Dermis blood vessel endothelial cell (primary cell): ENCODE measurements at regions not wholly inside any gene's neighbourhood (a gene's known extent, or its start where the extent isn't known, plus 50 kb on each side); places are given as distances from the start of the nearest gene placed in this dataset.
"Not testable (repeated sequence)": the region's sequence is repeated elsewhere in the genome, so short reads cannot be mapped to it uniquely, and the experiment has no call there.

ENCODE experiments used
- DNase-seq: peaks from one replicate; pipeline ENCODE4 v3.0.0; 2010

DNA sequence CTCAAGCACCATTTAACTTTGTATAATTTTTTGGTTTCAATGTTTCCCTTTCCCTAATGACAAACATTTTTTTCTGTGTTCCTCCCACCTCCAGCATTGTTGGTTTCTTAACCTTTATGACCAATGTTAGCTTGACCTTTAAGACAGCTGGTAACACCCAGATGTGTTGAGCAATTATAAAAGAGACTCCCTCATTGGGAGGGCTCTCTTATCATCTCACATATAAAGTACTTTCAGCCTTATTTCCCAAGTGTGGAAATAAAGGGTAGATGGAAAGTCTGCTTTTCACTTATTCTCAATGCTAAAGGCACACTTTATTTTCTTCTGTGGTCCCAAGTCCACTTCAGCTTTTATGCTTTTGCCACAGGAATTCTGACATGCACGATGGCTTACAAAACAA is 1420.4 kb downstream of the RAPGEF2 start:
- DNase-seq: no peak

DNA sequence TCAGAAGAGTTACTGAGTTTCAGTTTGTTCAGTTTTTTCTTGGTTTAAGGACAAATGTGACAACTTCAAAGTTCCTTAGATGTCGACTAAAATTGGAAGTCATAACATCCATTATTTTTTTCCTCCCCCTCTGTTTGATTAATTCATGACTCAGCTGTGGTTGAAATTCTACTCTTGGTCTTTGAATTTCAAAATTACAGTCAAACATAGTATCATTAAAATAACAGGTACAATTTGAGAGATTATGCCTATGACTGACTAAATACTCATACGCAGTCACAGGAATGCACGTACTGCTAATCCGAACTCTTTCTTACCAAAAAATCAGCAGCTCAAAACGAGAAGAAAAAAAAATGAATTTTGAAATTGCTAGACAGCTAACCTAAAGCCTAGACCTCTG is 1434.8 kb downstream of the RAPGEF2 start:
- DNase-seq: no peak

DNA sequence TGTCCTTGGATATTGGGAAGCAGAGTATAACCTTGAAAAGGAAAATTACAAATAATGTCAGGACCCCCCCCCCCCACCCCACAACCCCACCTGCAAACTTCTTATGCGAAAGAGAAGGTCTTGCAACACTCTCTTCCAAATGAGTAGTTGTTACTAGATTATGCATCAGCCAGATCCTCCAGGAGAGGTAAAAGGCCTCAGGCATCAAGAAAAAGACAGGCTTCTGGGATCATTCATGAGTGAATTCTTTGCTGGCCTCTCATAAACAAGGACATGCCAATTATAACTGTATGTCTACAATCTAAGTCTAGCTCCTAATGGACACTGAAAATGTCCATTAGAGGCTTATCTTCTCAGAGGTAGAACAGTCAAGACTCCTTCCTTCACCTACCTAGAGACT is 1443.3 kb downstream of the RAPGEF2 start:
- no peak for DNase-seq

DNA sequence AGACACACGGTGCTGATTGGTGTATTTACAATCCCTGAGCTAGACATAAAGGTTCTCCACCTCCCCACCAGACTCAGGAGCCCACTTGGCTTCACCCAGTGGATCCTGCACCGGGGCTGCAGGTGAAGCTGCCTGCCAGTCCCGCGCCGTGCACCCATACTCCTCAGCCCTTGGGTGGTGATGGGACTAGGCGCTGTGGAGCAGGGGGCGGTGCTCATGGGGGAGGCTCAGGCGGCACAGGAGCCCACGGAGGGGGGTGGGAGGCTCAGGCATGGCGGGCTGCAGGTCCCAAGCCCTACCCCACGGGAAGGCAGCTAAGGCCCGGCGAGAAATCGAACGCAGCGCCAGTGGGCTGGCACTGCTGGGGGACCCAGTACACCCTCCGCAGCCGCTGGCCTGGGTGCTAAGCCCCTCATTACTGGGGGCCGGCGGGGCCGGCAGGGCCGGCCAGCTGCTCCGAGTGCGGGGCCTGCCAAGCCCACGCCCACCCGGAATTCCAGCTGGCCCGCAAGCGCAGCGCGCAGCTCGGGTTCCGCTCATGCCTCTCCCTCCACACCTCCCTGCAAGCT is 1447.2 kb downstream of the RAPGEF2 start:
- not testable (repeated sequence) for DNase-seq

DNA sequence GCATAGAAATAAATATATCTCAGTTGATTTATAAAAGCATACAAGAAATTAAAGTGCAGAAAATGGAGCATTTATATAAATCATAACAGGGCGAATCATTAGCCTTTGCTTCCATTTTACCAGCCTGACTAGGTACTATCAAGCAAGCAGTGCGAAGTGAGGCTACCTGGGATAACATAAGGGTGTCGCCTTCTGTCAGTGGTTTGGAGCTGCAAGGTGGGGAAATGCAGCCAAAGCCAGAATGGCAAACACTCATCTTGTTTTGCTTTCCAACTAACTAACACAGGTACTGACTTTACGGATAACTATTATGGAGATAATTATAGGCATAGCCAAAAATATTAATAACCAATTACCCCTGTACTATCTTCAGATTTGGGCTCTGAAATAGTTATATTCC is 1459.8 kb downstream of the RAPGEF2 start:
- DNase-seq: no peak

DNA sequence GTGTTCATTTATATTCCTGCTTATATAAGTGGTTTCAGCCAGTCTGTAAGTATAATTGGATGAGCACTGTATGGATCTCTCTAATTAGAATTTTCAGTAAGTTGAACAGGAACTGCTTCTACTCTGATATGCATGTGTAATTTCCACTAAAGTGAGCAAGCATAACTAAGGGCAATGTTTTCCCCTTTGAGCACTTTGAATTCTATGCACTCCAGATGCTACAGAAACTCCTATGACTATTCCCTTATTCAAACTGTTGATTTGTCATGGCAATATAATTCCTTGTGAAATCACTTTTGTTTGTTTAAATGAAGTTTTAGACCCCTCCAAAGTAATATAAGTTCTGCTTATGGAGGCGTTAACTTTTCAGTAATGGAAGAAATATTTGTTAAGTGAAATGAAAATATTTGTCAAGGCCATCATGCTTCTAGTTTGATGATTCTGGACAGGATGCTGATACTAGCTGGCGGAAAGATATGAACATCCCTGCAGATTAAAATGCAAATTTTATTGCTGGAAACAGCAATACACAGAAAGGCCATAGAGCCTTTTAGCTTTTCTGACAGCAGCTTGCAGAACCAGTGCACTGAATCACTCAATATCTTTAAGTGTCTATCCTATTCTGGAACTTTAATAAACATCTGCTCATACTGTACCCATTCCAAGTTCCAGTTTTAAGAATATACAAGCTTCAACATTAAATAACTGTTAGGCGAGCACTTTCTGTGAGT is 1460.8 kb downstream of the RAPGEF2 start:
- DNase-seq: no peak

DNA sequence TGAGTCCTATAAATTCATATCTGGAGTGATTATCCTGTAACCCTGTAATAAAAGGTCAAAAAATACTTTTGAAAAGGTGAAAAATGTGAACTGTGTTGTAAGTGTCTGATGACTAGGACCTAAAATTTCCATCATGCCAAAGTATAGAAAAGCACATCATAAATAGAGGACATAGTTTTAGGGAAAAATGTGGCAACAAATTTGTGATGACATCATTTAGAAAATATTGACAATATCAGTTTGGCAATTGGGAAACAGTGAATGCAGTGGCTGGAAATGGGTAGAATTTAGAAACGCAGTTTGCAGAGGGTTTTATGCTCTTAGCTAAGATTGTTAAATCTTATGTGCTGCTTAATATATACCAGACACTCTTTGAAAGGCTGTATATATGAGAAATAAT is 1464.8 kb downstream of the RAPGEF2 start:
- DNase-seq: no peak

DNA sequence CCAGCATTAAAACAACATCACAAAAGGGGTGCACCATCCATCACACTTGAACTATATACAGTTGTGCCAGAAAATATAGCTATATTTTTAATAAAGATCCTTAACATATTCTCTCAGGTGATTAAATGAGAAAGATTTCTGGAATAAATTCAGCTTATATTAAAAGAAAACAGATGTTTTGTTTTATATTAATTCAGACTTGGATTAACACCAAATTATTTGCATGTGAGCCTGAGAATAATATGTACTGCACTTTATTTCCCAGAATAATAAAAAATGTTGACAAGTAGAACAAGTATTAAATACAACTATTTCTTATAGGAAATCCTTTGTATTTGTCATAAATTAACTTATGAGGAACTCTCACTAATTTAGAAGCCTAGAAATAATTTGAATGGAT is 1467.4 kb downstream of the RAPGEF2 start:
- no peak for DNase-seq

DNA sequence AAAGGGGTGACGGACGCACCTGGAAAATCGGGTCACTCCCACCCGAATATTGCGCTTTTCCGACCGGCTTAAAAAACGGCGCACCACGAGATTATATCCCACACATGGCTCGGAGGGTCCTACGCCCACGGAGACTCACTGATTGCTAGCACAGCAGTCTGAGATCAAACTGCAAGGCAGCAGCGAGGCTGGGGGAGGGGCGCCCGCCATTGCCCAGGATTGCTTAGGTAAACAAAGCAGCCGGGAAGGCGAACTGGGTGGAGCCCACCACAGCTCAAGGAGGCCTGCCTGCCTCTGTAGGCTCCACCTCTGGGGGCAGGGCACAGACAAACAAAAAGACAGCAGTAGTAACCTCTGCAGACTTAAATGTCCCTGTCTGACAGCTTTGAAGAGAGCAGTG is 1471.4 kb downstream of the RAPGEF2 start:
- not testable (repeated sequence) for DNase-seq

DNA sequence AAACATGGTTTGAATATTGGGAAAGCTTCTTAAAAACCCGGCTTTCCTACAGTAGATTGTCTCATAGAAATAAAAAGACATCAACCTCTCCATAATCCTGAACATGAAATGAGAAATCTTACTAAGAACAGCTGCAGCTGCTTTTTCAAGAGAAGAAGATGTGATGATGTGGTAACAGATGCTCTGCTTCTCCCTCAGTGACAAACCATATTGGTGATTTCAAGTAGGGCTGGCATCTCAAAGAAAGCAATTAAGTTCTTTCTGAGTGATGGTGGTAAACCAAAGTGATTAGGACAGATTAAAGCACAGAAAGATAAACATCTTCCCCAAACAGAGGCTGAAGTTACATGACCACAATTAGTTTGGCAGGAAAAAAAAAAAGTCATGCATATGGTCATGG is 1477.7 kb downstream of the RAPGEF2 start:
- no peak for DNase-seq

DNA sequence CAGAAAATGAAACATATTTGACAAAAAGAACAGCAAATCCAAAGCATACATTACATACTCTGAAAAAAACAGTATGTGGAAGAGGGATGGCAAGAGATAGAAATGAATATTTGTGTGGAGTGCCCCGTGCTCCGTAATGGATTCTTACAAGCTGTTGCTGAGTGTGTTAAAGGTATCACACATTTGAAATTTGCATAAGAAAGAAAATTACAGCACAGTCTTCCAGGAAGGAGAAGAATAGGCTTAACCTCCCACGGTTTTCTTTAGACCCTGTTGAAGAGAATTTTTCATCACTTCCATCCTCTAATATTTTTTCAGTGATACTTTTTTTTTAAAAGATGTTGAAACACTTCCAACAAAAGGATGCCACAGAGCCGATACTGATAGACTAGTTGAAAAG is 1489.4 kb downstream of the RAPGEF2 start:
- DNase-seq: no peak

DNA sequence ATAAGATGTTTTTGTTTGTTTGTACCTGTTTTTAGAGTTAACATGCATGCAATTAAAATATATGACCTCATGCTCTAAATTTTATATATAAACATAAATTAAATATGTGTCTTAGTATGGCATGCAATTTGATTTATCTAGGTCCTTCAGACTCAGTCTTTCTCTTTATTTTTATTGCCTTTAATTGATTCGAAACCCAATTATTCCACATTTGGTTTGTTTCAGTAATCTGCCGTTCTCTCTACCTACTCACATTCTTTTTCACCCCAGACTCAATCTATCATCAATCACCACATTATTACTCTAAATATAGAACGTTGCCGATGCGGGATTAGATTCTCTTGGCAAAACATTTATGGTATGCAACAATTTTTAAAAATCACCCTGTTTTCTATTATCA is 1492.8 kb downstream of the RAPGEF2 start:
- no peak for DNase-seq

DNA sequence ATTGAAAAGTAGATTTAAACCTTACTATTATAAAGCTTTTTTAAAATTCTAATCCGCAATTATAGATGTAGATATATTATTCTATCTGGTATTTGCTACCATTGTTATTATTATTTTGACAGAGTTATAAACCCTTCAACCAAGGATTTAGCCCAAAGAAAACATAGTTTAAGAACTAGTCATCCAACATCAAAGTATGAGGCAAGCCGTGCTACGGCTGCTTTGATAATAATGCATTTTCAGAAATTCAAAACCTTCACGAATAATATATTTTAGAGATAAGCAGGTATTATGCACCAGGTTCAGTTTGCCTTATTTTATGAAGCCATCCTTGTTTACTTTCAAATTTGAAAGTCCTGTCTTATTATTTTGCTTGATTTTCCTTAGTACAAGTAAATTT is 1501.7 kb downstream of the RAPGEF2 start:
- DNase-seq: no peak

DNA sequence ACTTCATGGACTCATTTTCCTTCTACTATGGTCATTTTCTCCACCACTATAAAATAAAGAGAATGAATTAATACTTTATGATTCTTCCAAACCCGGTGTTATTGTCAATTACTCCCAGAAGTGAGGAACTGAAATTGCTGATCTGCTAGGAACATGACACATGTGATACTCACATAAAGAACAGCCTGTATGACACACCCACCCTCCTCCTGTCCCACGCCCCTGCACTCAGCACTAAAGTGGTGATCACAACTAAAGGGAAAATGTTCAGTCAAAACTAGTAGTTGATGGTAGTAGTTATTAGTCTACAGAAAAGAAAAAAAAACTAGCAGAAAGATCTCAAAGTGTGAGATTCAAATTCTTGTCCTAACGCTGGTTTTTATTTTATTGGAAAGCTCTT is 1508.3 kb downstream of the RAPGEF2 start:
- no peak for DNase-seq

DNA sequence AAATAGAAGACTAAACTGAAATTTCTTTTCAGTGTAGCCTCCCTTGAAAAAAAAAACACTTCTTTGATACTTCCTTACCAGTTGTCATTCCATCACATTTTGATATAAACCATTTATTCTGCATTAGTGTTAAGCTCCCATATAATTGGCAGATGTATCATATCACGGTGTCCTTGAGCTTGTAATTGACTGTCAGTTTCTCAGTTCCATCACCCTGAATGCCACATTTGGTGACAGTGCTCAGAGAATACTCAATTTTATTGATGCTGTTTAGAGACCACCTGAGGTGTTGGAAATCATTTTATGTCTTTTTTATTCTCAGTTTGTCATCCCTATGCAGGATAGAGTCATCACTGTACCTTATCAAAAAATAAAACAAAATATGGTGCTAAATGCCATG is 1528.2 kb downstream of the RAPGEF2 start:
- no peak for DNase-seq

DNA sequence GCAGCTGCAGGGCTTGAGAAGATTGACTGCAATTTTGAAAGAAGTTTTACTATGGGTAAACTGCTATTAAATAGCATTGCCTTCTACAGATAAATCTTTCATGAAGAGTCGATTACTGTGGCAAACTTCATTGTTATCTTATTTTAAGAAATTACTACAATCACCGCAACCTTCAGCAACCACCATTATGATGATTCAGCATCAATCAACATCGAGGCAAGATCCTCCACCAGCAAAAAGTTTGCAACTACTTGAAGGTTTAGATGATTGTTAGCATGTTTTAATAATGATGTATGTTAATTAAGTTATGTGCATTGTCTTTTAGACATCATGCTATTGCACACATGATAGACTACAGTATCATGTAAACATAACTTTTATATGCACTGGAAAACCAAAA is 1511.0 kb downstream of the FSTL5 start:
- no peak for DNase-seq

DNA sequence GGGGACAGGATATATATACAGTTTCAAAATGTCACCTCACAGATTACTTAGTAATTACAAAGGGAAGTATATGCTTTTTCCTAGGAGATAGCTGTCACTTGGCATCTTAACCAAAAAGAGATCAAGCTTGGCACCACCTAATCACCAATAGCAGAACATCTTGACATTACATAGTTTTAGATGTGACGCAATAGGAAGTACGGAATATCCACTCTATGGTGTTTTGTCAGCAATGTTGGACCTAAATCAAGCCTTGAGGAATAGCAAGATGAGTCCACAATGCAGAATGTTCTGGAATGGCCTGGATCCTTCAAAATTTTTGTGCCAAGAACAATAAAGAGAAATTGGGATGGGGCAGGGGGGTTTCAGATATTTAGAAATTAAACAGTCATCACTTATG is 1488.2 kb downstream of the FSTL5 start:
- DNase-seq: no peak

DNA sequence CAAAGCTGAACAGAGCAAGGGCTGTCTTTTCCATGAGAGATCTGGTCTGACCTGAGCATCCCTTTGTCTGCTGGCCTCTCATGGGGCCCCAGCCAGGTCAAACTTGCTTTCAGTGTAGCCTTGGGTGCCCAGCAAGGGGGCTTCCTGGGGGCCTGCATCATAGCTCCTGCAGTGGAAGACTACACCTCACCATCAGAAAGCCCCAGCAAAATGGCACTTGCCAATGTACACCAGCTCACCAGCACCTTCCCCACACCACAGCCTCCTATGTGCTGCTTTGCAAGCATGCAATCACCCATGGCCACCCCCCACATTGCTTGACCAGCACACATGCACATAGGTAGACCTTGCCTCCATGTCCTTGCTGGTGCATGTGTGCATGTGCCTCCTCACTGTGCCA is 1478.1 kb downstream of the FSTL5 start:
- no peak for DNase-seq

DNA sequence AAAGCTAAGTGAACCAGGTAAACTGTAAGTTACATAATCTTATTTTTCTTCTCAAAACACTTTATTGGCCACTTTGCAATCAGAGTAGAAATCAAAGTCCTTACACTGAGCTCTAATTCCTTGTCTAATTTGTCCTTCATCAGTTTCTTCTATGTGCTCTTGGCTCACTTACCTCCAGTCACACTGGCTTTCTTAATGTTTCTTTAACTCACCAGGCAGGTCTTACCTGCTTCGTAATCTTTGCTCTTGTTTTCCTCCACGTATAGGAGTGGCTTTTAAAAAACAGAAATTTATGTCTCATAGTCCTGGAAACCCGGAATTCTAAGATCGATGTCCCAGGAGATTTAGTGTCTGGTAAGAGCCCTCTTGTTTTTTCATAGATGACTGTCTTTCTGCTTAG is 1462.1 kb downstream of the FSTL5 start:
- no peak for DNase-seq

DNA sequence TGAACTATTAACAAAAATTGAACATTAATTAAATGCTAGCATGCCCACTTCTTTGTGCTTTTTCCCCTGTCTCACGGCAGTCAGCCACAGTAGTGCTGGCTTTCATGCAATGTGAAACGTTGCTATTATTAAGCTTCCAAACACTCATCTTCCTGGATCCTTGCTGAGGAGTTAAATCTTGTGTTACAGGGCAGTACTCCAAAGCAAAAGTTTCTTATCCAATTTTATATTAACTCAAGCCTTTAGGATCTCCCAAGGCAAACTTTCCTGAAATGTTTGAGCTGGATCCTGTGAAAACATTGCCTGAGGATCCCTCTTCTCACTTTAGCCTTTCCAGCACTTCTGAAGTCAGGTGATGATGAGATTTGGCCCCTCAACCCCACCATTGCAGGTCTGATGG is 1454.8 kb downstream of the FSTL5 start:
- DNase-seq: no peak

DNA sequence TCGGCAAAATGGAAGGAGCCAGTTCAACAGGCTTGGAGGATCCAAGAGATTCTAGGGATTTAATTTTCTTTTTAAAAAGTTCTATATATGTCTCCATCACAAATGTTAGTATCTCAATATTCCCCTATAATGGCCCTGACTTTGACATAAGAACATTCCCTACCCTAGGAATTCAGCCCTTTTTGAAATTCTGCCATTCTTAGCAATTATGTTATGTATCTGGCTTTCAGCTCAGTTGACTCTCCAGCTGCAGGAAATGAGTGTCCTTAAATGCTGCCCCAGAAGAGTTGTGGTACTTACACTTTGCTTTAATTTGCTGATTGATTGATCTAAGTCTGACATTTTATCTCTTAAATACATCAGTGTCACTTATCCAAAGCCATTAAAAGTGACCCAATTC is 1454.3 kb downstream of the FSTL5 start:
- no peak for DNase-seq

DNA sequence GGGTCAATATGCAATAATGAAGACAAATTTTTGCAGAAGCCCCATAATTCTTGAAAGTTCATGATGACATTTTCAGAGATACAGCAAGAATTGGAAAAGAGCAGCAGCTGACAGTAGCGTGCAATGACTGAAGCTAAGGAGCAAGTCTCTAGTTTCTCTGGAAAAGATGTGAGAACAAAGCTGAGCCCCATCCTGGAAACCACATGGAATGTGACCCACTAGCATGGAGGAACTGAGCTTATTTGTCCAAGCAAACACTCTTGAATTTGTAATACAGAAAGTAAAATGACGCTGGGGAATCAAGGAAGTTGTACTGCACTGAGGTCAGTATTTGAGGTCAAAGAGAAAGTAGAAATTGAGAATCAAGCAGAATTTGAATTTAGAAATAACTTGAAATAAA is 1447.2 kb downstream of the FSTL5 start:
- DNase-seq: no peak

DNA sequence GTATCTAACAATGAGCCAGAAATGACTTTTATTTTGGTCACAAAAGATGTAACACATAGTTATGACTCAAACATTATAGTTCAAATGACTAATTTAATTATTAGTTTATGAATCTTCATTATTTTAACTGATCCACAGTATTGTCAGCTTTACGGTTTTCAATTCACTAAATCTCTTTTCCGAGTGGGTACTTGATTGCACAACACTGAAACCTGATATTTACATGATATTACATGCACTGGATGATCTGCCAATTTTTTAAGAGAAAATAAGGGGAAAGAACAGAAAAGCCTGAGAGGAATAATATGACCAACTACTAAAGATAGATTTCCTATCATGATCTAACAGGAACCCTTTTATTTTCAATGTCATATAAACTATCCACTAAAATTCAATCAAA is 1446.0 kb downstream of the FSTL5 start:
- no peak for DNase-seq

DNA sequence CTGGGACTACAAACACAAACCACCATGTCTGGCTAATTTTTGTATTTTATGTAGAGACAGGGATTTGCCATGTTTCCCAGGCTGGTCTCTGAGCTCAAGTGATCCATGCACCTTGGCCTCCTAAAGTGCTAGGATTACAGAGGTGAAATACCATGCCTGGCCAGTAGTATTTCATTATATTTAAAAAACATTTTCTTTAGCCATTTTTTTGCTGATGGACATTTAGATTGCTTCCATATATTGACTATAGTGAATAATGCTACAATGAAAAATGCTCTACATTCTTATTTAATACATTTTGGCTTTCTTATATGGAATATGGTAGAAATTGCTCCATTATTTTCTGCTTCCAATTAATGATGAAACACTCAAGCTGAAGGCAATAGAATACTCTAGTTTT is 1439.7 kb downstream of the FSTL5 start:
- no peak for DNase-seq

DNA sequence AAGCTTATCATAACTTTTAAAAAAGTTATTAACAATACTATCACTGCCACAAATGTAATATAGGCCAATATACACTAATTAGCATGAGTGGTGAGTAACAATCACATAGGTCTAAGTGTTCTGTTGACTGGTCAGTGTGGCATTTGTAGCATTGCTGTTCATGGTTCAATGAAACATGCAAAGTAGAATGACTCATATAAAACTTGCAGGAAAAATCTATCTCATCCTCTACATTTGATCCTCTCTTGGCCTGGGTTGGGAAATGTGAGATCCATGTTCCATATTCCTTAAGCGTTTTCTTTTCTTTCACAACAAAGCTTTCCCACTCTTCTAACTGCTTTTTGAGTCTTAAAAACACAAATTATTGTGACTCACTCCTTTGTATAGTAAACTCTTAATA is 1418.7 kb downstream of the FSTL5 start:
- DNase-seq: no peak
